ENCODE measurements at regions not wholly inside any gene's neighbourhood (a gene's known extent, or its start where the extent isn't known, plus 50 kb on each side); places are given as distances from the start of the nearest gene placed in this dataset.

DNA sequence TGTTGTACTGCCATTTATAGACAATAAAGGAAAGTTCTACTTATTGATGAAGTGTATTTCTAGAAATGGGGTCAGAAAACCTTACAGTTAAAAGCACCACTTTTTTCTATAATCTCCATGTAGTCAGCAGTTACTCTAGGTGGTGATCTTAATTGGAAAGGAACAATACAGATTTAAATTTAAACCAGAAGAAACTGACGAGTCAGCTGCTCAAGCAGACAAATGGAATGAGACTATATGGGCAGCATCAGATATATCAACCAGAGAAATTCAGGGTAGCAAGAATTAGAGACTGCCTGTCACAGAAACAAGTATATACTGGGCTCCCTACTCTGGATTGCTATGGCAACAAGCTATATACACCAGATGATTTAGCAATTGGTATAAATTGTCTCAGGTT lies 99.6 kb upstream of the SCG2 start:
- no peak for TF ChIP-seq GATA1 (IDR thresholded peaks at IDR 0.05; ENCODE audit: low read depth, low read length)
- TF ChIP-seq POLR2A (IDR thresholded peaks at IDR 0.05; ENCODE audit: low read length) = no peak
- DNase-seq = no peak

DNA sequence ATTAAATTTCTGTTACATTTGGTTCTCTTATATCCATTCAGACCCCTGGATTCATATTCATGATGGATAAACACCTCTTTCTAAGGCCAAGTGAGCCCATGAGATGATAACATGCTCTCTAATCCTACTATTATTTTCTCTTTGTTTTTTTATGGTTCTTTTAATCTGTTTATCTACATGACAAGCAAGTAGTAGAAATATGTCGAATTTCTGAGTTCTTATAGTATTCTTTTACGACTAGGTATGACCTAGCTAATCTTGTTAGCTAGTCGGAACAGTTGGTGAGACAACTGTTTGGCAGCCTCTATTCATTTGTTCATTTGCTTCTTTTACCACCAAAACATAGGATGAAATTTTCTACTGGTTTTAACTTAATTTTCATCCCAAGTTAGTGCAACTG lies 98.1 kb upstream of the SCG2 start:
- TF ChIP-seq GATA1 (IDR thresholded peaks at IDR 0.05; ENCODE audit: low read depth, low read length) = no peak
- no peak for TF ChIP-seq POLR2A (IDR thresholded peaks at IDR 0.05; ENCODE audit: low read length)
- DNase-seq = no peak

DNA sequence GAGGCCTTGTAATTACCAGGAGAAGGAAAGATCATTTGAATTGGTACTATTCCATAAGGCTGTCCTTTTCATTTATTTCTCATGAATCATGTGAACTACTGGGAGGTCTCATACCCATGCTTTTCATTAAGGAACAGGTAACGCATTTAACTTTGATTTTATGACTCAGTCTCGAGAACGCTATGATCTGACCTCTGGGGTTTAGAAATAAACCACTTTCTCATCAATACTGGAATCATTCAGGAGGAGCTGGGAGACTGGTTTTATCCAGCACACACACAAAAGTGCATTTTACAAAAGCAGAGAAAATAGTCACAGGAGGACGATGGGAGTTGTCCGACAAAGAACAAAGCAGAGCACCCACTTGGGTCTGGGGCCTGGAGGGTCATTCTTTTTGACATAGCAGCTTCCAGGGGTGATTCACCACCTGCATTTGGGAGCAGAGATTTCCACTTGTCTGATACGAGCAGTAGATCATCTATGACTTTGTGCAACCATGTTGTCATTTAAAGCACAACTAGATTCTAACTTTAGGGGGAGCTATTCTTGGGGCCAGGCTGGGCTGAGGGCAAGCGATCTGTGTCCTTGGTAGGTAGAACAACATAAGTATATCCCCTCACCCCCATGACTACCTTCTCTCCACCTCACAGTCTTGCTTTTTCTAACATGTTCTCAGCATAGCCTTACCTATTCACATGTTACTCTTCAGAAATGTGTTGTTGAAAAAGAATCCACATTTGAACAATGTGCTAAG lies 95.9 kb upstream of the SCG2 start:
- no peak for DNase-seq
- TF ChIP-seq GATA1 (IDR thresholded peaks at IDR 0.05; ENCODE audit: low read depth, low read length) = no peak
- no peak for TF ChIP-seq POLR2A (IDR thresholded peaks at IDR 0.05; ENCODE audit: low read length)

DNA sequence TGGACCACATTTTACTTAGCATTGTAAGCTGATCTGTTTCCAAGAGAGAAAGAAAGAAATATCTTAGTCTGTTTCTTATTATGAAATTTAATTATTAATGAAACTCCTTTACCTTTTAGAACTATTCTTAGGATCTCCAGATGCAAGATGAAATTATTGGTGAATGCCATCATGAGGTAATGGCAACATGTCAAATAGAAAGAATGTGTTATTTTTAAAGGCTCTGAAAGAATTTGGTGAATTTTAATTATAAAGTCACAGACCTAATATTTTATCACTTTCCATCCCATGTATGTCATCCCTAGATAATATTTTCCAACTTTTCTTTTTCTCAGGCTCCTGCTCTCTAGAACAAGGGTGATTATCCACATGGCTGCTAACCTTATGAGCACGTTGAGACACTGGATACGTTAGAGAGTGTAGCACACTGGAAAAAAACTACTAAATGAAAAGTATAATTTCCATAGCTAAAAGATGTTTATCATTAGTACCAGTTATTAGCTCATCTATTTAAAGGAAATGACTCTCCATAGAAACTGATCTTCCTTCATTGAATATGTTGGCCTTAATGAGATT lies 95.2 kb upstream of the SCG2 start:
- DNase-seq = no peak
- TF ChIP-seq POLR2A (IDR thresholded peaks at IDR 0.05; ENCODE audit: low read length) (no peak), GATA1 (IDR thresholded peaks at IDR 0.05; ENCODE audit: low read depth, low read length) (no peak)

DNA sequence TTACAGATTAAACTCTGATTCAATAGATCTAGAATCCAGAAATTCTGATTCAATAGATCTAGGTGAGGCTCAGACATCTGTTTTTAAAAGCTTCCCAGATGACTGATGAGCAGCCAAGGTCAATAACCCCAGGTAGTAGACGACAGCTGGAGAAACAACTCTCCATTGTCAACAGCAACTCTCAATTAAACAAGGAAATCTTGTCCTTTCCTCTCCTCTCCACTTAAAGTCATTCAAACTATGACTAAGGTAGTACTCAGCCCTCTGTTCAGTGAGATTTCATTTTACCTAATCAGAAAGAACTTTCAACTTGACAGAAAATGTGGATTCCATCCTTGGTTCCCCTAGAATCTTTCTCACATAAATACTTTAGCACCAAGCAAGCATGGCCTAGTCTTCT lies 94.6 kb upstream of the SCG2 start:
- no peak for DNase-seq
- no peak for TF ChIP-seq GATA1 (IDR thresholded peaks at IDR 0.05; ENCODE audit: low read depth, low read length)
- TF ChIP-seq POLR2A (IDR thresholded peaks at IDR 0.05; ENCODE audit: low read length) = no peak

DNA sequence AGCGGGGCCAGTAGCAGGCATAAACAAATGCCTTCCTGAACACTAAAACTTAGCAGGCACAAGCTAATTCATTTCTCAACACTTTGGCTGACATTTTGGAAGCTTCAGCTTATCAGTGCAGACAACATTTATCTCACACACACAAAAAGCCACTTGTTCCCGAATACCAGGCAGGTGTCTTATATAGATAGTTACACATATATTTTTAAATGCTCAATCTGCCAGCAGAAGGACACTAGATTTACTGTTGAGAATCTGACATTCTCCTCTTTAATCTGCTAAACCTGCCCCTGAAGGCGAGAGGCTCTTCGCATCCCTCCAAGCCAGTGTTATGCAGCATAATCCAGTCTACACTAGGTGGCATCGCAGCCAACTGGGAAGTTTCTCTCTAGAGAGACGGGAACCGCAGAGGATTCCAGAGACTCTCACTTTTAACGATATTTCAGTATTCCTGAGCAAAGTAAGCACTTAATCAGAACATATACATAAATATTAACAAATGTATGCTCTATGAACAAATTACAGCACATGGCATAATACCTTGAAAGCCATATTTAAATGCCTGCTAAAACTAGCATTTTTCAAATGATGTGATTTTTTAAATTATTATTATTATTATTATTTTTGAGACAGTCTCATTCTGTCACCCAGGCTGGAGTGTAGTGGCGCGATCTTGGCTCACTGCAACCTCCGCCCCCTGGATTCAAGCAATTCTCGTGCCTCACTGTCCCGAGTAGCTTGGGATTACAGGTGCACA lies 90.2 kb upstream of the SCG2 start:
- TF ChIP-seq POLR2A (IDR thresholded peaks at IDR 0.05; ENCODE audit: low read length) (no peak), GATA1 (IDR thresholded peaks at IDR 0.05; ENCODE audit: low read depth, low read length) (no peak)

DNA sequence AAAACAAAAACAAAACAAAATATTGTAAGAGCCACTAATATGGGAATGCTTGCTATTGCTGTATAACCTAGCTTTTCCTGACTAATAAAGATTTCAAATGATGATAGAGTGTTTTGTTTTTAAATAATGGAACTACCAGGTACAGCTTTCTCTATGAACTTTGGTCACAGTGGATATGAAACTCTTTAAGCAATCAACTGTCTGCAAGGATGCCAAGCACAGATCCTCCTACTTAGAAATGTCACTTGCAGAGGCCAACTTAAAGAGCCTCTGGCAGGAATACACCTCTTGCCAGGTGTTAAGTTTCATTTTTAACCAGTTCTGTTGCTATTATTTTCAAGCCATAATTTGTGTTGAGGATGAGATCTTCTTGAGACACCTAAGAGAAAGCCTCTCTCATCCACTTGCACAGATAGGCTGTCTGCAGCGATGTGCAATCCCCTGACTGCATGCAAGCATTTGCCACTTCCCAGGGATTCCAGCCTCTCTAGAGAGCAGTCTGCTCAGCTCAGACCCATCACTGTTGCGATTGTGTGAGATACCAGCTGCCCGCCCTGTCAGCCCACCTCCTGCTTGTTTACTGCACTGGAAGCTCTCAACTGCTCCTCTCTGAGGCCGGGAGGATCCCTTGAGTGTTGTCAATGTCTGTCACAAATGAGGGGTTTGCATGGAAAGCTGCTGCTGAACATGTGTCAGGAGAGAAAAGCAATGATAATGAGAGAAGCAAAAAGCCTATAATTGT lies 86.1 kb upstream of the SCG2 start:
- DNase-seq = no peak
- no peak for TF ChIP-seq GATA1 (IDR thresholded peaks at IDR 0.05; ENCODE audit: low read depth, low read length)
- TF ChIP-seq POLR2A (IDR thresholded peaks at IDR 0.05; ENCODE audit: low read length) = no peak

More for the DNA sequence above, 90.2 kb upstream of the SCG2 start:
- peak; percentile 15 to 41 for DNase-seq

DNA sequence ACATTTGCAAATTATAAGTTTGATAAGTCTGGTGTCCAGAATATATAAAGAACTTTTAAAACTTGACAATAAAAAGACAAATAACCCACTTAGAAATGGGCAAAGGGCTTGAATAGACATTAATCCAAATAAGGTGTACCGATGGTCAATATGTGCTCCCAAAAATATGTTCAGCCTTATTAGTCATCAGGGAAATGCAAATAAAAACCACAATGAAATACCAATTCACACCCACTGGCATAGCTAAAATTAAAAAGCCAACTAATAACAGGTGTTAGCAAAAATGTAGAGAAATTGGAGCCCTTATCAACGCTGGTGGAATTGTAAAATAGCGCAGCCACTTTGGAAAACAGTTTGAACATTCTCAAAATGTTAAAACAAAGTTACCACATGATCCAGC lies 79.0 kb upstream of the SCG2 start:
- no peak for DNase-seq
- no peak for TF ChIP-seq GATA1 (IDR thresholded peaks at IDR 0.05; ENCODE audit: low read depth, low read length)
- TF ChIP-seq POLR2A (IDR thresholded peaks at IDR 0.05; ENCODE audit: low read length) = no peak

DNA sequence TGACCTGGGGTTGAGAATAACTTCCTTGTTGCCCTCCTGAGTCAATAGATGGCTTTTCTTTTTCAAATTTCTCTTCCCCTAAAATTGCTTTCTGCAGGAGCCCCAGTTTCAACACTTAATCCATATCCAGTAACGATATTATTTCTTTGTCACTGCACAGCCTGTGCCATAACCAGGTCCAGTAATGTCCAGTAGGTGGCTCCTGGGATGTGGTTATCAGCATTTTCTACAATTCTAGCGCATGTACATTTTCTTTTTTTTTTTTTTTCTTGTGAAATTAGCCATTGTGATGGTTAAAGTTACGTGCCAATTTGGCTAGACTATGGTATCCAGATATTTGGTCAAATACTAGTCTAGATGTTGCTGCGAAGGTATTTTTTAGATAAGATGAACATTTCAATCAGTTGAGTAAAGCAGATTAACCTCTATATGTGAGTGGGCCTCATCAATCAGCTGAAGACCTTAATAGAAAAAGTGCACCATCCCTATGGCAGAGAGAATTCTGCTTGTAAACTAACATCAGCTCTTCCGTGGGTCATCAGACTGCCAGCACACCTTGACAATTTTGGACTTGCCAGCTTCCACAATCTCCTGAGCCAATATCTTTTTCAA lies 72.9 kb upstream of the SCG2 start:
- TF ChIP-seq GATA1 (IDR thresholded peaks at IDR 0.05; ENCODE audit: low read depth, low read length) (no peak), POLR2A (IDR thresholded peaks at IDR 0.05; ENCODE audit: low read length) (no peak)
- DNase-seq = peak in 1 of 2 experiments; percentile 2

DNA sequence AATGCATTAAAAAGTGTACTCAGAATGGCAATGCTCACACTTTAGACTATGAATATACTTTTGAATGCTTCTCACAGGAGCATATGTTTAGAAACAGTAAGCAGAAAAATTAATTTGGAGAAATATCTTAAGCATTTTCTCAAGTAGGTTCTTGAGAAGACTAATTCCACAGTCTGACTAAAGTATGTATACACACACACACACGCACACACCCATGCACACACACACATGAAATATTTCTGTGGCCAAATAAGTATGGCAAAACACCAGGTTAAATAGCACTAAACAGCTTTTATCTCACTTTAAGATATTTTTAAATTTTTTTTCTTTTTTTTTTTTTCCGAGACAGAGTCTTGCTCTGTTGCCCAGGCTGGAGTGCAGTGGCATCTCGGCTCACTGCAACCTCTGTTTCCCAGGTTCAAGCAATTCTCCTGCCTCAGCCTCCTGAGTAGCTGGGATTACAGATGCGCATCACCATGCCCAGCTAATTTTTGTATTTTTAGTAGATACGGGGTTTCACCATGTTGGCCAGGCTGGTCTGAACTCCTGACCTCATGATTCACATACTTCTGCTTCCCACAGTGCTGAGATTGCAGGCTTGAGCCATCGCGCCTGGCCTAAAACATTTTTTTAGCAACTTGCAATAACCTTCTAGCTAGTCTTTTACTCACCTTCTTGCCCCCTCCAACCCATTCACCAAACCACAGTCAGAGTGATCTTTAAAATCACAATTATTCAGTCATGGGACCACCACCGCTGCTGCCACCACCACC lies 67.5 kb upstream of the SCG2 start:
- no peak for DNase-seq
- TF ChIP-seq GATA1 (IDR thresholded peaks at IDR 0.05; ENCODE audit: low read depth, low read length) (no peak), POLR2A (IDR thresholded peaks at IDR 0.05; ENCODE audit: low read length) (no peak)

DNA sequence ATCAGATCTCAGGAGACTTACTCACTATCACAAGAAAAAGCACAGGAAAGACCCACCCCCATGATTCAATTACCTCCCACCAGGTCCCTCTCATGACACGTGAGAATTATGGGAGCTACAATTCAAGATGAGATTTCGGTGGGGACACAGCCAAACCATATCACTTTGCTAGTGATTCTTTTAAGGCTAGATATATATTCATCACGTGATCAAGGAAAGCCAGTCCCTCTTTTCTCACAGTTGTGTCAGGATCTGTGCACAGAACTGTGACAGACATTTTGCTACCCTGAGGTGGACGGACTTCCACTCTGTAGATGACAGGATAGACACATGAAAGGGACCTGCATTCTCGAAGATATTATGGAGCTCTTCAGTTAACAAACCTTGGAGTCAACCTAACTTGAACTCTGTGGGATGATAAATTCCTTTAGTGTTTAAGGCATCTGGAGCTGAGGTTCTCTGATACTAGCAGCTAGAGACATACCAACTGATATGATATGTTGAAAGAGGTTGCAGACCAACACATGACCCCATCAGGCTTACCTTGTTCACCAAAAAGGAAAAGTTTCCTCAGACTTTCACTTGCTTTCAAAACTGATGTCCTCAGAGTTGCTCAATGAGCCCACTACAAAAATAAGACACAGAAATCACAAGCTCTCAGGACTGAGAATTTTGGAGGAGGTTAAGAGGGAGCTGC lies 66.3 kb upstream of the SCG2 start:
- no peak for TF ChIP-seq POLR2A (IDR thresholded peaks at IDR 0.05; ENCODE audit: low read length)
- no peak for TF ChIP-seq GATA1 (IDR thresholded peaks at IDR 0.05; ENCODE audit: low read depth, low read length)
- no peak for DNase-seq

DNA sequence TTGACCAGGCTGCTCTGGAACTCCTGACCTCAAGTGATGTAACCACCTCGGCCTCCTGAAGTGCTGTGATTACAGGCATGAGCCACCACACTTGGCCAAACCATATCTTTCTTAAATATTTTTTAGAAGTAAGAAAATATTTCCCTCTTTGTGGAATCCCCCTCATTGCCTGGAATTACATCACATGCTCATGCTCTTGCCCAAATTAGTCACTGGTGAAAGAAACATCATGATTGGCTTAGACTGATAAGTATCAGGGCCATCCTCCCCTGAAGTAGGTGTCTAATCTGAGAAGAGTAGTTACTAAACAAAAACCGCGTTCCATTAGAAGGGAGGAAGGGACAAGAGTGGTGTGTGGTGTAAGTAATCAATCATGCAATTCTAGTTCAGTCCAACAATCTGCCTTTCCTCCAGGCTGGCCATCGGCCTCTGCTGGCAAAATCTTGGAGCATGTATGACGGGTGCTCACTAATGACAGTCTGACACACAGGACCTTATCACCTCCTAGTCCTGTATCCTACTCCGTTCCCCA lies 52.3 kb upstream of the SCG2 start:
- TF ChIP-seq GATA1 (IDR thresholded peaks at IDR 0.05; ENCODE audit: low read depth, low read length) (no peak), POLR2A (IDR thresholded peaks at IDR 0.05; ENCODE audit: low read length) (no peak)
- no peak for DNase-seq

Data from erythroblast (primary cell).